Naive thymus-derived CD4-positive, alpha-beta T cell (primary cell): ENCODE measurements at regions not wholly inside any gene's neighbourhood (a gene's known extent, or its start where the extent isn't known, plus 50 kb on each side); places are given as distances from the start of the nearest gene placed in this dataset.

Experiments used
- ATAC-seq: fragments of 150-1000 bp; cut with Tn5 transposase; 2 replicates; pipeline ENCODE4 v1.10.0; 2021; ENCODE audit warnings: mild to moderate bottlenecking, moderate library complexity
- CTCF ChIA-PET: fragments of 350-600 bp; sonication (Branson Sonifier 250); formaldehyde crosslinking; loops from one replicate; lab custom pipeline; 2021; ENCODE audit warnings: antibody characterized with exemption; lab: Charles Lee
- POLR2A ChIA-PET: fragments of 350-600 bp; sonication (Branson Sonifier 250); formaldehyde crosslinking; loops from one replicate; lab custom pipeline; 2021; ENCODE audit warnings: antibody characterized with exemption, inconsistent platforms; lab: Charles Lee
- DNase-seq, 9 donors: peaks; one replicate each; pipeline versions ENCODE4 v3.0.0 to v3.0.0-alpha.2; 2020 to 2022; ENCODE audit warnings: mixed read lengths in 1 of 9
- H3K27ac ChIP-seq: one replicate; pipeline ENCODE4 v1.7.0; 2013; ENCODE audit warnings: mild to moderate bottlenecking, low read depth, low read length, moderate library complexity
- H3K27me3 ChIP-seq, 2 donors: one replicate each; pipeline ENCODE4 v1.7.0; 2013; ENCODE audit warnings: low read length in 2 of 2, mild to moderate bottlenecking in 2 of 2, moderate library complexity in 2 of 2; ENCODE audit not compliant: control insufficient read depth in 2 of 2, insufficient read depth in 2 of 2
- H3K36me3 ChIP-seq, 3 experiments: 1 replicate in 2 of 3; 2 replicates in 1 of 3; pipeline ENCODE4 v1.7.0; 2013; ENCODE audit warnings: low read length in 3 of 3, mild to moderate bottlenecking in 3 of 3, moderate library complexity in 1 of 3; ENCODE audit not compliant: insufficient read depth in 3 of 3, control insufficient read depth in 2 of 3
- H3K4me1 ChIP-seq, 2 donors: one replicate each; pipeline ENCODE4 v1.7.0; 2013; ENCODE audit warnings: low read length in 2 of 2, mild to moderate bottlenecking in 2 of 2, moderate library complexity in 1 of 2; ENCODE audit not compliant: control insufficient read depth in 2 of 2, insufficient read depth in 2 of 2
- H3K4me3 ChIP-seq: 2 replicates; pipeline ENCODE4 v1.7.0; 2013; ENCODE audit warnings: mild to moderate bottlenecking, low read length
- H3K9me3 ChIP-seq, 3 experiments: 1 replicate in 2 of 3; 2 replicates in 1 of 3; pipeline ENCODE4 v1.7.0; 2013; ENCODE audit warnings: low read length in 3 of 3; ENCODE audit not compliant: control insufficient read depth in 2 of 3
- H3K27ac Mint-ChIP-seq, 9 donors: one replicate each; pipeline ENCODE4 v1.8.0; 2020 to 2022; ENCODE audit warnings: mixed read lengths in 9 of 9, mild to moderate bottlenecking in 8 of 9, moderate library complexity in 5 of 9, inconsistent platforms in 2 of 9
- H3K27me3 Mint-ChIP-seq, 5 donors: one replicate each; pipeline ENCODE4 v1.8.0; 2021 to 2022; ENCODE audit warnings: mixed read lengths in 5 of 5, mild to moderate bottlenecking in 1 of 5
- H3K36me3 Mint-ChIP-seq, 5 donors: one replicate each; pipeline ENCODE4 v1.8.0; 2020 to 2022; ENCODE audit warnings: mixed read lengths in 5 of 5, mild to moderate bottlenecking in 3 of 5, inconsistent platforms in 1 of 5
- H3K4me1 Mint-ChIP-seq, 7 donors: one replicate each; pipeline ENCODE4 v1.8.0; 2020 to 2022; ENCODE audit warnings: mixed read lengths in 7 of 7, mild to moderate bottlenecking in 3 of 7, inconsistent platforms in 1 of 7
- H3K4me3 Mint-ChIP-seq, 10 donors: one replicate each; pipeline ENCODE4 v1.8.0; 2020 to 2022; ENCODE audit warnings: mild to moderate bottlenecking in 10 of 10, mixed read lengths in 10 of 10, moderate library complexity in 6 of 10, inconsistent platforms in 2 of 10
- H3K9me3 Mint-ChIP-seq, 11 donors: one replicate each; pipeline ENCODE4 v1.8.0; 2020 to 2022; ENCODE audit warnings: mixed read lengths in 11 of 11, mild to moderate bottlenecking in 4 of 11, inconsistent platforms in 1 of 11, moderate library complexity in 1 of 11
- intact Hi-C, 2 donors: fragments of 100-400 bp; cut with micrococcal nuclease; formaldehyde crosslinking; loops; one replicate each; pipeline ENCODE4 v1.15.1; 2023

DNA sequence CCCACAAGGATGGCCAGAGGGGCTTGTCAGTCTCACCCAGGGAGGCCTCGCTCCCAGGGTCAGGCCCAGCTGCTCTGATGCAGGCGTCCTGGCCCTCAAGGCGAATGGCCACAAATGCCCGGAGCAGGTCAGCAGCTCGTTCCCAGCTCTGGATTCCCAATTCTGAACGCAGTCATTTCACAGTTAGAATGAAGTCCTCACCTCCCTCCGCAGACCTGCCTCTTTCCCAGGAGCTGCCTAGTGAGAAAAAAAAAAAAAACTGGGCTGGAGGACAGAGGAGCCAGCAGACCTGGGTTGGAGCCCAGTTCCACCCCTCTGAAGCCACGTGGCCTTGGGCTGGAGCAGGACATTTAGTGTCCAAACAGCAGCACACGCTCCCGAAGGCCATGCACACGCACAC, 62.2 kb upstream of the DIO3 start:
- Mint-ChIP-seq H3K27me3 (peaks cover 9 to 32% (median 15%) of the 10 kb centered on the region in 5 donors), H3K9me3 (peaks cover 0 to 10% (median 2%) of the 10 kb centered on the region in 11 donors), H3K27ac (no peak overlapping the region), H3K4me1 (no peaks in the 10 kb centered on the region), H3K36me3 (peaks cover 0 to 3% (median 0%) of the 10 kb centered on the region in 5 donors), H3K4me3 (no peak overlapping the region)
- no peaks in the 10 kb centered on the region for H3K36me3 ChIP-seq
- no peak overlapping the region for H3K27ac ChIP-seq
- H3K4me1 ChIP-seq, result no peaks in the 10 kb centered on the region
- intact Hi-C loops, result no loop called here
- H3K27me3 ChIP-seq, result peaks cover 0 to 4% of the 10 kb centered on the region in 2 donors
- ChIA-PET POLR2A (no interaction called here), CTCF (interaction anchor here (0.6 kb wide), 1 partner anchor 85 kb away, joined by 3 read pairs; no protein-coding TSS in a partner anchor)
- H3K4me3 ChIP-seq, result no peak overlapping the region
- ATAC-seq, result no peak
- peaks cover 0 to 5% (median 0%) of the 10 kb centered on the region in 3 experiments for H3K9me3 ChIP-seq
- DNase-seq, result no peak

DNA sequence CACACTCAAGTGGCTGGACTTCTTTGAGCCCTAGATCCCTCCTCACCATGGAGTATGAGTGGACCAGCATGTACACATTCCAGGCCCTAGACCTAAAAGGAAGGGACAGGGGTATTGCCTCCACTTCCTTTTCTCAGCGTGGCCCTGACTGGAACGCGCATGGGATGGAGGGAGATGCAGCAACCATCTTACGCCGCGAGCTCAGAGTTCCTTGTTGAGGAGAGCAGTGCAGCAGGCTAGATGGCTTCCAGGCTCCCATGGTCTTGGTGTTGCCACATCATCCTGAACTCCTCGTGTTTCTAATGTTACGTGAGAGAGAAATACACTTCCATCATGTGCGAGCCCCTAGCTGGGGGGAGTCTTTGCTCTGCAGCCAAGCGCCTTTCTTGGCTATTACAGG, 61.8 kb upstream of the DIO3 start:
- Mint-ChIP-seq H3K27me3 (peaks cover 8 to 29% (median 18%) of the 10 kb centered on the region in 5 donors), H3K4me3 (no peak overlapping the region), H3K4me1 (no peaks in the 10 kb centered on the region), H3K9me3 (peaks cover 0 to 7% (median 2%) of the 10 kb centered on the region in 11 donors), H3K36me3 (peaks cover 0 to 3% (median 0%) of the 10 kb centered on the region in 5 donors), H3K27ac (no peak overlapping the region)
- Histone ChIP-seq H3K27me3 (peaks cover 0 to 4% of the 10 kb centered on the region in 2 donors), H3K9me3 (peaks cover 0 to 5% (median 0%) of the 10 kb centered on the region in 3 experiments), H3K36me3 (no peaks in the 10 kb centered on the region), H3K4me3 (no peak overlapping the region), H3K4me1 (no peaks in the 10 kb centered on the region), H3K27ac (no peak overlapping the region)
- intact Hi-C loops, result no loop called here
- ChIA-PET POLR2A (no interaction called here), CTCF (no interaction called here)
- ATAC-seq, result no peak
- DNase-seq, result no peak

DNA sequence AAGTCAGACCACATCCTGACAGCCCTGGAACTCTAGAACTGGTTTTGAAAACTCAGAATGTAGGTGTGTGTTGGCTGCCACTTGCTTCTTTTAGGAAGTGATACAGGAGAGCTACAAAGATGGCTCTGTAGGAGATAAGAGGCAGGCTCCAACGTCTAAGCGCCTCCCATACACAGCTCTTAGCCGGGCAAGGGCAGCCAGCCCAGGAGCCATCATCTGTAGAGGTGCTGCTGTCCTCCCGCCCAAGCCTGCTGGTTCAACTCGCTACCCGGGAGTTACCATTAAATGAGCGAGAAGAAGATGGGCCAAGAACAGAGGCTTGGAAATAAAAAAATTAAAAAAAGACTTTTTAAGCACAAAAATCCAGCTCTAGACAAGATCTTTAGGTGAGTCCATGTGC, 61.2 kb upstream of the DIO3 start:
- Histone ChIP-seq H3K4me1 (no peaks in the 10 kb centered on the region), H3K27me3 (peaks cover 0 to 4% of the 10 kb centered on the region in 2 donors), H3K9me3 (peaks cover 0 to 5% (median 0%) of the 10 kb centered on the region in 3 experiments), H3K27ac (no peak overlapping the region), H3K36me3 (no peaks in the 10 kb centered on the region), H3K4me3 (no peak overlapping the region)
- peaks cover 8 to 29% (median 18%) of the 10 kb centered on the region in 5 donors for H3K27me3 Mint-ChIP-seq
- peaks cover 0 to 3% (median 0%) of the 10 kb centered on the region in 5 donors for H3K36me3 Mint-ChIP-seq
- no peak overlapping the region for H3K27ac Mint-ChIP-seq
- CTCF ChIA-PET, result no interaction called here
- intact Hi-C loops, result no loop called here
- H3K4me3 Mint-ChIP-seq, result no peak overlapping the region
- ATAC-seq, result no peak
- POLR2A ChIA-PET, result no interaction called here
- DNase-seq, result no peak
- no peaks in the 10 kb centered on the region for H3K4me1 Mint-ChIP-seq
- H3K9me3 Mint-ChIP-seq, result peaks cover 0 to 6% (median 2%) of the 10 kb centered on the region in 11 donors

DNA sequence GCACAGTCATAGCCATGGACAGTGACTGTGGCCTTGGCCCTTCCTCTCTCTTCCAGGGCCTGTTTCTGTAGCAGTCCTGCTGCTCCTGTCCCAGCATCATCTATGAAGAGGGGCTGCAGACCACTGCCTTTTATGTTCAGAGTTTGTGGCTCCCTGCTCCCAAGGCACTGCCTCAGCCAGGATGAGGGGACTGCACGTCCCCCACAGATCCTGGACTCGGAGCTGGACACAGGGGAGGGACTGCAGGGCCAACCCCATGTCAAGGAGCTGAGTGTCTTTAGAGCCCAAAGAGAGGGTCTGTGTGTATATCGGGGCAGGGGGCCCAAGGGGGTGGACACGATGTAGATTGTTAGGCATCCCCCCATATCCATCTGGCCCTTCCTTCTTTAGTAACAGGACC, 60.6 kb upstream of the DIO3 start:
- POLR2A ChIA-PET, result no interaction called here
- Mint-ChIP-seq H3K4me3 (no peak overlapping the region), H3K27me3 (peaks cover 8 to 29% (median 18%) of the 10 kb centered on the region in 5 donors), H3K36me3 (peaks cover 0 to 3% (median 0%) of the 10 kb centered on the region in 5 donors), H3K4me1 (no peaks in the 10 kb centered on the region), H3K27ac (no peak overlapping the region), H3K9me3 (peaks cover 0 to 6% (median 0%) of the 10 kb centered on the region in 11 donors)
- H3K27ac ChIP-seq, result no peak overlapping the region
- peaks cover 0 to 4% of the 10 kb centered on the region in 2 donors for H3K27me3 ChIP-seq
- H3K36me3 ChIP-seq, result no peaks in the 10 kb centered on the region
- no peak overlapping the region for H3K4me3 ChIP-seq
- DNase-seq, result no peak
- intact Hi-C loops, result no loop called here
- ATAC-seq, result no peak
- CTCF ChIA-PET, result no interaction called here
- no peaks in the 10 kb centered on the region for H3K4me1 ChIP-seq
- peaks cover 0 to 5% (median 0%) of the 10 kb centered on the region in 3 experiments for H3K9me3 ChIP-seq

DNA sequence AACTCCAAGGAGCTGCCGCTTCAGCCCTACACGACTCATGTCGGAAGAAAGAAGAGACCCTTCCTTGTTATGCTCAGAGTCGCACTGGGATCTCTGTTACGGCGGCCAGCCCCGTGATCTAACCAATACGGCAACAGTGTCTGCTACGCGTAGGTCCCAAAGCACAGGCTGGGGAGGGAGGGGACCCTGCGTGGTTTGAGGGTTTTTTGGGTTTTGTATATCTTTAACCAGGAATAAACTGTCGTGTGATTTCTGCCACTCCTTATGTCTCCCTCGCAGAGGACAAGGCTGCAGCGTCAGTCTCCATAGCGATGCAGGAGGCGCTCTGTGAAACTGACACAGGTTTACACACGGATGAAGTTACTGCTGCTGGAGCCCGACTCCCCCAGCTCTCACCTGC, 60.0 kb upstream of the DIO3 start:
- no peak for ATAC-seq
- Histone ChIP-seq H3K4me1 (no peaks in the 10 kb centered on the region), H3K9me3 (peaks cover 0 to 5% (median 0%) of the 10 kb centered on the region in 3 experiments), H3K4me3 (no peak overlapping the region), H3K36me3 (no peaks in the 10 kb centered on the region), H3K27me3 (peaks cover 0 to 4% of the 10 kb centered on the region in 2 donors), H3K27ac (no peak overlapping the region)
- H3K36me3 Mint-ChIP-seq, result peaks cover 0 to 3% (median 0%) of the 10 kb centered on the region in 5 donors
- no peak overlapping the region for H3K4me3 Mint-ChIP-seq
- POLR2A ChIA-PET, result no interaction called here
- H3K9me3 Mint-ChIP-seq, result peaks cover 0 to 6% (median 0%) of the 10 kb centered on the region in 11 donors
- no peaks in the 10 kb centered on the region for H3K4me1 Mint-ChIP-seq
- CTCF ChIA-PET, result no interaction called here
- no peak for DNase-seq
- intact Hi-C loops, result no loop called here
- H3K27me3 Mint-ChIP-seq, result peaks cover 8 to 29% (median 18%) of the 10 kb centered on the region in 5 donors
- no peak overlapping the region for H3K27ac Mint-ChIP-seq

DNA sequence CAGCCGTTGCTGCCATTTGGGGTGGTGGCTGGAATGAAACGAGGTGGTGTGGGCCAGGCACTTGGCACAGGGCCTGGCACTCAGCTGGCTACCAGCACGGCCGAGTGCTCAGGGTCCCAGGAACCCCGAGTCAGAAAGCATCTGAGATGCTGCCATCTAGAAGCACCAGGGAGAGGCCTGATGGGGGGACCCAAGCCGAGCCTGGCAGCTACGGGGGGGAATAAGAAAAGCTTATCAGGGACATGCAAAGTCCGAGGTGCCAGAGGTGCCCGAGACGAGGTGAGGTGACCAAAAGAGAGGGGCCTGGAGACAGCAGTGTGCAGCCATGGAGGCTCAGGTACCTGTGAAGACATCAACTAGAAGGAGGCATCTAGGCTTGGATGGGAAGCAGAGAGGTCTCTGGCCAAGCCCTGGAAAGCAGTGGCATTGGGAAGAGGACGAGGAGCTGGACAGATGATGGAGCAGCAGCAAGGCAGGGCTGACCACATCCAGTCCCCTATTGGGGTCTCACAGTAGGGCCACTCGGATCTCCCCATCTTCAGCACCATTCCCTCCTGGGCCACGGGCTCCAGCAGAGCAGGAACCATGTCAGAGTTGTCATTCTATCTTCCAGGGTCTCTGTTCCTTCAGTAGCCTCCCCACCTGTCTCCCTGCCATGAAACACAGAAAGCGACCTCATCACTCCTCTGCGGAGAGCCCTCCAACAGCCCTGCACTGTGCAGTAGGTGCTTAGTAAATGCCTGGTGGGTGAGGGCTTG, 59.3 kb upstream of the DIO3 start:
- ChIA-PET CTCF (no interaction called here), POLR2A (no interaction called here)
- no peak overlapping the region for H3K4me3 ChIP-seq
- DNase-seq, result no peak
- H3K27me3 Mint-ChIP-seq, result peaks cover 5 to 26% (median 16%) of the 10 kb centered on the region in 5 donors
- peaks cover 0 to 4% of the 10 kb centered on the region in 2 donors for H3K27me3 ChIP-seq
- H3K4me3 Mint-ChIP-seq, result no peak overlapping the region
- H3K4me1 Mint-ChIP-seq, result no peaks in the 10 kb centered on the region
- H3K9me3 ChIP-seq, result peaks cover 0 to 5% (median 0%) of the 10 kb centered on the region in 3 experiments
- peak overlapping the region in 1 of 9 donors; percentile 42 for H3K27ac Mint-ChIP-seq
- intact Hi-C loops, result no loop called here
- H3K4me1 ChIP-seq, result no peaks in the 10 kb centered on the region
- H3K9me3 Mint-ChIP-seq, result peaks cover 0 to 6% (median 0%) of the 10 kb centered on the region in 11 donors
- H3K36me3 ChIP-seq, result no peaks in the 10 kb centered on the region
- H3K36me3 Mint-ChIP-seq, result peaks cover 0 to 3% (median 0%) of the 10 kb centered on the region in 5 donors
- peak; percentile 10 for ATAC-seq
- H3K27ac ChIP-seq, result no peak overlapping the region
